Adipose tissue (tissue), 3 donors: ENCODE measurements at regions not wholly inside any gene's neighbourhood (a gene's known extent, or its start where the extent isn't known, plus 50 kb on each side); places are given as distances from the start of the nearest gene placed in this dataset.
"Not testable (repeated sequence)": the region's sequence is repeated elsewhere in the genome, so short reads cannot be mapped to it uniquely, and the experiment has no call there.

Source experiments
- H3K27ac ChIP-seq: one replicate; pipeline ENCODE4 v1.5.1; 2013; ENCODE audit warnings: low read depth, low read length
- WGBS, 3 donors: extraction: QIAGEN DNeasy Blood & Tissue Kit; methylation state at CpG; one replicate each; pipeline ENCODE4 v1.1.7; 2013; 5-methylcytosine and 5-hydroxymethylcytosine counted together
- donor health status: healthy with polysubstance abuse.
- donor health status: Bipolar disorder and iron deficiency.
- donor health status: healthy.

DNA sequence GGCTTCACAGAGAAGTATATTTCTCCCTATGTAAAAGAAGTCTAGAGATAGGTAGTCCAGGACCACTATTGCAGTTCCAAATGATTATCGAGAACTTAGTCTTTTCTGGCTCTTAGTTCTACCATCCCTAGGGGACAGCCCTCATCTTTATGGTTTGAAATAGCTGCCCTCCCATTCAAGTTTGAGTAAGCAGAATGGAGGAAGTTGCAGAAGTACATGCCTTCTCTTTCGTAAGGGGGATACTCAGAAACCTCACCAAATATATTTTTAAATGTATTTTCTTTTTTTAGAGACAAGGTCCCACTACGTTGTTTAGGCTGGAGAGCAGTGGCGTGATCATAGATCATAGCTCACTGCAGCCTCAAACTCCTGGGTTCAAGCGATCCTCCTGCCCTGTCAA lies 236.8 kb upstream of the RREB1 start:
- no peak overlapping the region for H3K27ac ChIP-seq
- 61 to 93% (median 68%) methylated on average over 5 of the region's 5 CpGs for WGBS, 3 donors

- 83 to 84% (median 83%) methylated on average over 7 of the region's 7 CpGs for WGBS, 3 donors
- H3K27ac ChIP-seq, result no peak overlapping the region
These were observed 235.1 kb upstream of the RREB1 start for GRCh38 chr6:6872459-6873344.

- H3K27ac ChIP-seq, result no peak overlapping the region
- WGBS, 3 donors, result 56 to 86% (median 66%) methylated on average over 6 of the region's 6 CpGs
These were observed 234.0 kb upstream of the RREB1 start for GRCh38 chr6:6873778-6874177.

DNA sequence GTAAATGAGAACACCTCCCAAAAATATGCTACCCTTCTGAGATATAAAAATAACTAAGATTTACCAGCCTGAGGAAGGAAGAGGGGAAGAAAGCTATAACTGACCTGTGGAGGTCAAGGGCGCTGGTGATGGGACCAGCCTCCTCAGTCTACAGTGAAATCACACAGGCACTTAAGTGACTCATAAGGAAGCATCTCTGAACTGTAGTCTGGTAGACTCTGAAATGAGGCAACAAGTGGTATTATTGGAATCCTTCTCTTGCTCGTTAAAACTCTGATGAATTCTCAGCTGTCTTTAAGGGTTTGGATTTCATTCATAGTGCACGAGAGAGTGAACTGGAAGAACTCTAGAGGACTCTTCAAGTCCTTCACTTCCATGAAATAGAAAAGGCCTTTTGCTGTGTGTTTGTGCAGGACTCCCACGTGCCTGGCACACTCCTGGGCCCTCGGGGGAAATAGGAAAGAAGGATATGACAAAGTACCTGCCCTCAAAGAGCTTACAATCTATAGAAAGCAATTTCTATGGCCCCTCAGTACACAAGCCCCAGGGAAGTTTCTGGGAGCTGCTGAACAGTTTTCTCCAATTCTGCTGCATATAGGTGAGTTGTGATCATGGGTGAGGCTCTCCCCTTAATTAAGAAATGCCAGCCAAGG lies 231.8 kb upstream of the RREB1 start:
- WGBS, 3 donors, result 63 to 82% (median 78%) methylated on average over 5 of the region's 5 CpGs
- H3K27ac ChIP-seq, result no peak overlapping the region

DNA sequence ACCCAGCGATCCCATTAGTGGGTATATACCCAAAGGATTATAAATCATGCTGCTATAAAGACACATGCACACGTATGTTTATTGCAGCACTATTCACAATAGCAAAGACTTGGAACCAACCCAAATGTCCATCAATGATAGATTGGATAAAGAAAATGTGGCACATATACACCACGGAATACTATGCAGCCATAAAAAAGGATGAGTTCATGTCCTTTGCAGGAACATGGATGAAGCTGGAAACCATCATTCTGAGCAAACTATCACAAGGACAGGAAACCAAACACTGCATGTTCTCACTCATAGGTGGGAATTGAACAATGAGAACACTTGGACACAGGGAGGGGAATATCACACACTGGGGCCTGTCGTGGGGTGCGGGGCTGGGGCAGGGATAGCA lies 230.0 kb upstream of the RREB1 start:
- H3K27ac ChIP-seq, result not testable (repeated sequence)
- 88 to 91% (median 91%) methylated on average over 4 to 5 of the region's 5 CpGs for WGBS, 3 donors

DNA sequence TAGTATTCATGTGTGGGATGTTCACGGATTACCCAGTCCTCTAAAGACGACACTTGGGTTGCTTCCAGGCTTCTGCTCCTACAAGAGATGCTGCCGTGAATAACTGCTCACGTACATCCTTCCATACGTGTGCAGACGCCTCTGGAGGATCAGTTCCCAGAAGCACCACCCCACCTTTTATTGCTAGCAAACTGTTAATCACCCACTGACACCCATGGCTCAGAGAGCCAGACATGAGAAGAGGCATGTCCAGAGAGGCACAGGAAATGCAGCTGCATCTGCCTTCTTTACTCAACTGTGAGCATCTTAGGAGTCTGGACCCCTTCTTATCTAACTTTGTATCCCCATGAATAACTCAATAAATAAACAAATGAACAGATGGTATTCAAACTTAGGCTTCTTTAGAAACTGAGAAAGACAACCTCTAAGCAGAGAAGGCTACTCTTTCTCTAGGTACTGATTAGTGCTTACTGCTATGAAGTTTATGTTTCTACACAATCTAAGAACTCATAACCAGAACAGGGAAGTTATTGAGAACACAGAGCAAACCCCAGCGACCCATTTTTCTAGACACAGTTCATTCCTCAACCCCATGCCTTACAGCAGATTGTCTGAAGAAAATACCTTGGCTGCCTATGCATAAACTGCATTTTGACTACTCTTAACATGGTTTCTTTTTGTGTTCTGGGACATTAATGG lies 228.7 kb upstream of the RREB1 start:
- WGBS, 3 donors, result 64 to 75% (median 66%) methylated on average over 7 of the region's 7 CpGs

DNA sequence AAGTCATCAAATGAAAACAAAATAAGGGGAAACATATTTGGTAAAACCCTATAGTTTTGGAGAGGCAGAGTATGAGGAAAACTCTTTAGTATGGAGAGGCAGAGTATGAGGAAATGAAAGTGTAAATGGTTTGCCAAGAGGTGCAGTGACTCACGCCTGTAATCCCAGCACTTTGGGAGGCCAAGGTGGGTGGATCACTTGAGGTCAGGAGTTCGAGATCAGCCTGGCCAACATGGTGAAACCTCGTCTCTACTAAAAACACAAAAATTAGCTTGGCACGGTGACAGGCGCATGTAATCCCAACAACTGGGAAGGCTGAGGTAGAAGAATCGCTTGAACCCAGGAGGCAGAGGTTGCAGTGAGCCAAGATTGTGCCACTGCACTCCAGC lies 228.2 kb upstream of the RREB1 start:
- not testable (repeated sequence) for H3K27ac ChIP-seq
- 55 to 76% (median 61%) methylated on average over 6 of the region's 6 CpGs for WGBS, 3 donors

More for the DNA sequence above, 228.7 kb upstream of the RREB1 start:
- H3K27ac ChIP-seq, result no peak overlapping the region

DNA sequence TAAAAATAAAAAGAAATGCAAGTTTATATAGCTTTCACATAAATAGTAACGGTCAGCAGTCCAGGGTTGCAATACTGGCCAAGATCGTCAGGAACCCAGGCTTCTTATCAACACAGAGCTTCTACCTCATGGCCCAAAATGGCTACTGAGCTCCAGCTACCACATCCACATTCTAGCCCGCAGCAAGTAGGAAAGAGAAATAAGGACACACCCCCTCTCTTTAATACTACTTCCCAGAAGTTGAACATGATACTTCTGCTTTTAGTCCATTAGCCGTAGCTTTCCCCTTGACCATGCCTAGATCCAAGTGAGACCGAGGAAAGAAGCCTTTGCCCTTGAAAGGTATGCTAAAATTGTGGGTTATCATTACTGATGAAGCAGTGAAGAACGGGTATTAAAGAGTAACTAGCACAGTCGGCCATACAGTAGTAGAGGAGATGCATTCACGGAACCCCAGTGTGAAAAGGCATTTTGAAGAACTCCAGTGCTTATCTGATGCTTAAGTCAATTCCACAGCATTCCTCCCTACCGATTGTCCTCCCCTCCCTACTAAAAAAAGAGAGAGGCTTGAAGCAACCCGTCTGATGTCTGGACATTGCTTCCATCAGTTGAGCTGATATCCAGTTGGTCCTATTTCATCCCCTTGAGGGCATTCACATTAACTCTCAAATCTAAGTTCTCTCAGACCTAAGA lies 226.9 kb upstream of the RREB1 start:
- 81 to 85% (median 81%) methylated on average over 10 of the region's 10 CpGs for WGBS, 3 donors

DNA sequence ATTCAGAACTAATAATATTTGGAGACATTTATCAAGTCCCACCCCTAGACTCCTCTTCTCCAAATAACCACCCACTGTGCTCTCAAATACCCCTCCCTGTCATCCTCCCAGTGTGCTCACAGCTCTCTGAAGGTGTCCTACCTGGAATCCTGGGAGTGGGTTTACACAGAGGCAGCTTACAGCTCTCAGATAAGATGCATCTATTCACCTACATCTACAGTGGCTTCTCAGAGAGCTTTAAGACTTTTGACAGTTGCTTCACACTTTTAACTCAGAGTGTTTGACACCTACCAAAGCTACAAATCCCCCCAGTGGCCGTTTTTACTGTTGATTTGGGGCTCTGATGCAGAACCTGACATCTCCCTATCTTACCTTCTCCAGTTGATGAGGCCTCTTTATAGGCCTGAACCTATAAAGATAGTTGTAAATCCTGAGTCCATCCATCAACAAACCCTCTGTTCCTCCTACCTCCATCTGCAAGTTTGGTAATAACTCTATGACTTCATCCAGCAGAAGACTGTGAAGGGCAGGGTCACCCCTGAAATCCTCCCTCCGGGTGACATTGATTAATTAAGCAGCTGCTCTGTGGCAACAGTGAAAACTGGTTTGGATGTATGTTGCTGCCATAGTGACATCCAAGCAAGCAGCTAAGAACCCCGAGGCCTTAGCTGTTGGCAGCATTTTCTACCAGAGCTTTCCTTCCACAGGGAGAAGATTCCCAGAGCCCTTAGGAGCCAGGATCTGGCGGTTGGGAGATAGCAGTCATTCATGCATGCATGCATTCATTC lies 226.1 kb upstream of the RREB1 start:
- 48 to 61% (median 55%) methylated on average over 4 of the region's 4 CpGs for WGBS, 3 donors
- no peak overlapping the region for H3K27ac ChIP-seq

More for the DNA sequence above, 226.9 kb upstream of the RREB1 start:
- no peak overlapping the region for H3K27ac ChIP-seq

DNA sequence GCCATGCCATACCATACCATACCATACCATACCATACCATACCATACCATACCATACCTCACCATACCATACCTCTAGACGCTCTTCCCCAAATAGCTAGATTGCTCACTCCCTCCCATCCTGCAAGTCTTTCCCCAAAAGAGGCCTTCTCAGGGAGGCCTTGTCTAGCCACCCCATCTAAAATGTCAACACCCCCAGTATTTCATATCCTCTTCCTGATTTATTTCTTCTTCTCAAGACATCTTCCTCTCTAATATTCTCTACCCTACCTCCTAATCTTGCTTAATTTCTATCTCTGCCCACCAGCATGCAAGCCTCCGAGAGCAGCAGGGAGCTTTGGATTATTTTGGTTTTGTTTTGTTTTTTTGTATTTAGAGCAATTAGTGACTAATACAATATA lies 225.2 kb upstream of the RREB1 start:
- H3K27ac ChIP-seq, result no peak overlapping the region
- 71 to 98% (median 73%) methylated on average over 2 of the region's 2 CpGs for WGBS, 3 donors

DNA sequence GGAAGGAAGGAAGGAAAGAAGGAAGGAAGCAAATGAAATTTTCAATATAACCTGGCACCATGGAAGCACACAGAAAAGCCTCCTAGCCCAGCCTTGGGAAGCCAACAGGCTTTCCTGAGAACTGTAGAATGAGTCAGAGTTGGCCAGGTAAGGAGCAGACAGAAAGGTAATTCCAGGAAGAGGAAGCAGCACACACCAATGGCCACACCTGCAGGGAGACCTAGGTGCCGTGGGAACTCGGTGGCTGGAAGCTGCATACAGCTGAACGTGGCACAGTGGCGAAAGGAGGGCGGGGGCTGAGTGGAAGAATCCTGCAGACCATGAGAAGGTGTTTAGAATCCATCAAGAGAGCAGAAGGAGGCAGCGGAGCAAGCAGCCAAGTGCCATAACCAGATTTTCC lies 224.8 kb upstream of the RREB1 start:
- no peak overlapping the region for H3K27ac ChIP-seq
- WGBS, 3 donors, result 82 to 95% (median 88%) methylated on average over 6 of the region's 6 CpGs

- WGBS, 3 donors, result 23 to 43% (median 27%) methylated on average over 2 of the region's 2 CpGs
These were observed 223.6 kb upstream of the RREB1 start for GRCh38 chr6:6884193-6884627.

DNA sequence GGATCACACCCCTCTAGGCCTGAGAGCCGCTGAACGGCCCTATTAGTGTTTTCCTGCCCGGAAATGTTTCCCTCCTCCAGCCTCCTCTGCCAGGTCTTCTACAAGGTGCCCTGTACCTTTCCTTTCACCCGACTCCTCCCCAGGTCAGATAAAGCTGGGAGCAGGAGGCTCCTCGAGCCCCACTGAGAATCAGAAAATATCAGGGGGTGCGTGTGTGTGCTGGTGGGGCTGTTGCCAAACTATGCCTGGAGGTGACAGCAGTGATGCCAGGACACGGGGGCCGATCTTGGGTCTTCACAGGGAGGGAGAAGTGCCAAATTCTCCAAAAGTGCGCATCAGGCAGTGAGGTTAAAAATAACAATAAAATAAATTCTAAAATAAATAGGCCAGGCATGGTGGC lies 222.8 kb upstream of the RREB1 start:
- 82 to 90% (median 84%) methylated on average over 9 of the region's 9 CpGs for WGBS, 3 donors
- H3K27ac ChIP-seq, result no peak overlapping the region

More at GRCh38 chr6:6884193-6884627, 223.6 kb upstream of the RREB1 start:
- no peak overlapping the region for H3K27ac ChIP-seq

DNA sequence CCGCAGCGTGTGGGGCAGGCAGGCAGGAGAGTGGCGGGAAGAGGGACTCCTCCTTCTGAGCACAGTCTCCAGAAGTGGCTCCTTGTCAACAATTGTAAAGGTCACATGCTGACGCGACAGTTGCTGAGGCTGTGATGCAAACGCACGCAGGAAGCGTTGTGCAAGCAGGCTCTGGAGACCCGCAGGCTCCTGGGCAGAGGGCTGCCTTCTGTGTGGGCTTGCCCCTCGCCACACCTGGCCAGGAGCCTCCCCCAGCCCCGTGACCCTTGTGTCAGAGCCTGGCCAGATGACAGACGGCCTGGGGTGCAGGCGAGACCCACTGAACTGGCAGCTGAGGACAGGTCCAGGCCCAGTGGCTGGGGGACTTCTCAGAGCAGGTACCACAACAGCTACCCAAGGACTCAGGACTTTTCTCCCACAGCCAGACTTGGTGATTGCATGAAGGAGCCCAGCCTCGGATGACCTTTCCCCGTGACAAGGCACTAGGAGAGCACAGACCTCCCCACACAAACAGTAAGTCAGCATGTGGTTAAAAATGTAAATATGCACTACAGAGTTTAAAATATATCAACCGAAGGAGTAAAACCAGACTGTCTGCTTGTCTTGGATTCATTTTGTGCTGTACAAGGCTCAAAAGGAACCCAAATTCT lies 222.1 kb upstream of the RREB1 start:
- H3K27ac ChIP-seq, result peak overlapping the region; percentile 28
- WGBS, 3 donors, result 36 to 73% (median 47%) methylated on average over 16 of the region's 16 CpGs

GRCh38 chr6:6886171-6886885 lies 221.4 kb upstream of the RREB1 start:
- H3K27ac ChIP-seq, result no peak overlapping the region
- 58 to 83% (median 59%) methylated on average over 13 of the region's 13 CpGs for WGBS, 3 donors

DNA sequence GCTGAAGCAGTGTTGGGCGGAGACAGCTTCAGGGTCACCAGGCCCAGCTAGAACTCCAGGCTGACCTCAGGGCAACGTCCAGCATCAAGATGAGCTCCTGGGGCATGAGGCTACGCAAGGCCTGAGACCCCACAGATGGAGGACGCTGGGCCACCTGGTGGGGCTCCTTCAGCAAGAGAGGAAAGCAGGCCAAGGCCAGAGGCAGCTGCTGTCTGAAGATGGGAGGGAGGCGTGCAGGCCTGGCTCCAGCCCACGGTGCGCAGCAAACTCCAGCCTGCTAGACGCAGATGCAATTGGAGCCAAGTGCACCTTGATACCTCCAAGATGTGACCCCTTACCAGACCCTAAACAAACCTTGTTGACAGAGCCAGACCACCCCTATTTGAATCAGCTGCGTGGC lies 220.9 kb upstream of the RREB1 start:
- H3K27ac ChIP-seq, result no peak overlapping the region
- WGBS, 3 donors, result 90 to 96% (median 92%) methylated on average over 9 of the region's 9 CpGs

- 78 to 83% (median 82%) methylated on average over 4 of the region's 4 CpGs for WGBS, 3 donors
- no peak overlapping the region for H3K27ac ChIP-seq
These were observed 218.2 kb upstream of the RREB1 start for GRCh38 chr6:6889601-6890000.
